Osteoblast (primary cell): ENCODE measurements at regions not wholly inside any gene's neighbourhood (a gene's known extent, or its start where the extent isn't known, plus 50 kb on each side); places are given as distances from the start of the nearest gene placed in this dataset.

Experiments used
- DNase-seq: peaks from one replicate; pipeline ENCODE4 v3.0.0; 2011; ENCODE audit warnings: low spot score, mixed read lengths; ENCODE audit not compliant: insufficient read length; ENCODE audit errors: missing footprints
- H2AFZ ChIP-seq: 2 replicates; pipeline ENCODE4 v1.6.0; 2011; ENCODE audit warnings: mild to moderate bottlenecking, low read length
- H3K27ac ChIP-seq: 2 replicates; pipeline ENCODE4 v1.5.1; 2011; ENCODE audit warnings: mild to moderate bottlenecking, low read depth, low read length, moderate library complexity
- H3K27me3 ChIP-seq: 2 replicates; pipeline ENCODE4 v1.6.0; 2012; ENCODE audit warnings: mild to moderate bottlenecking, control low read depth, inconsistent platforms, low read length, moderate library complexity; ENCODE audit not compliant: insufficient read depth
- H3K36me3 ChIP-seq: 2 replicates; pipeline ENCODE4 v1.5.1; 2011; ENCODE audit warnings: mild to moderate bottlenecking, low read length, control low read depth, moderate library complexity; ENCODE audit not compliant: insufficient read depth
- H3K4me1 ChIP-seq: 2 replicates; pipeline ENCODE4 v1.5.1; 2011; ENCODE audit warnings: mild to moderate bottlenecking, low read length, control low read depth, moderate library complexity; ENCODE audit not compliant: insufficient read depth
- H3K4me2 ChIP-seq: 2 replicates; pipeline ENCODE4 v1.6.0; 2011; ENCODE audit warnings: mild to moderate bottlenecking, low read length; ENCODE audit not compliant: insufficient read depth
- H3K4me3 ChIP-seq: fragments of 200-600 bp; sonication (generic); 3 replicates; pipeline ENCODE4 v1.5.1; 2012; ENCODE audit warnings: mild to moderate bottlenecking, low read length, inconsistent platforms; ENCODE audit not compliant: insufficient read depth
- H3K79me2 ChIP-seq: 2 replicates; pipeline ENCODE4 v1.6.0; 2012; ENCODE audit warnings: mild to moderate bottlenecking, low read length, control low read depth, inconsistent platforms; ENCODE audit not compliant: insufficient read depth
- H3K9me3 ChIP-seq: 2 replicates; pipeline ENCODE4 v1.5.1; 2011; ENCODE audit warnings: low read depth, low read length, control low read depth
- H4K20me1 ChIP-seq: 2 replicates; pipeline ENCODE4 v1.6.0; 2012; ENCODE audit warnings: mild to moderate bottlenecking, low read length, control low read depth; ENCODE audit not compliant: insufficient read depth
- CTCF ChIP-seq: IDR thresholded peaks from 2 replicates; pipeline ENCODE4 v1.5.1; 2011; ENCODE audit warnings: mild to moderate bottlenecking, low read depth, low read length, moderate library complexity; ENCODE audit errors: extremely low read depth

GRCh38 chr3:105997800-105998526, 129.2 kb upstream of the CBLB start:
- Histone ChIP-seq H3K27ac (peak overlapping the region; percentile 90), H4K20me1 (no peaks in the 10 kb centered on the region), H3K27me3 (no peaks in the 10 kb centered on the region), H3K4me3 (peak overlapping the region; percentile 58), H3K36me3 (no peaks in the 10 kb centered on the region), H3K4me1 (peaks cover 13% of the 10 kb centered on the region), H3K4me2 (peak overlapping the region; percentile 81), H2AFZ (peak overlapping the region; percentile 82), H3K9me3 (no peaks in the 10 kb centered on the region), H3K79me2 (no peaks in the 10 kb centered on the region)
- no peak for TF ChIP-seq CTCF
- DNase-seq, result no peak

DNA sequence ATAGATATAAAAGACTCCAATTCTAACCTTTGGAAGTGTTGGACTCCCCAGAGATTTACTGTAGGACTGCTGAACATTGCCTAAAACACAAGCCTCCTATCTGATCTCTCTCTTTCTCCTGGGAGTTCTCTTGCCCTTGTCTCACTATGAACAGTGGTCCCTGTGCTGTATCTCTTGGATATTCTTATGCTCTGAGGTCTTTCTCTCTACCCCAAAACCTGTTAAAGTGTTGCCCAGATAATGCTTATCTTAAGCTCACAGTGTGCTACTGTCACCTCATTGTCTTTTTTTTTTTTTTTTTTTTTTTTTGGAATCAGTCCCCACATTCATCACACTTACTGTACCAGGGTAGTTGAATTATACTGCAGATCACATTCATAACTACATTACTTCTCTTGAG, 131.0 kb upstream of the CBLB start:
- no peak overlapping the region for H3K4me2 ChIP-seq
- H3K36me3 ChIP-seq, result no peaks in the 10 kb centered on the region
- H3K27ac ChIP-seq, result no peak overlapping the region
- peaks cover 26% of the 10 kb centered on the region for H3K4me1 ChIP-seq
- TF ChIP-seq CTCF, result no peak
- DNase-seq, result no peak
- H4K20me1 ChIP-seq, result no peaks in the 10 kb centered on the region
- no peak overlapping the region for H2AFZ ChIP-seq
- H3K79me2 ChIP-seq, result no peaks in the 10 kb centered on the region
- H3K9me3 ChIP-seq, result no peaks in the 10 kb centered on the region
- H3K27me3 ChIP-seq, result no peaks in the 10 kb centered on the region
- H3K4me3 ChIP-seq, result no peak overlapping the region

GRCh38 chr3:106001923-106002322, 133.1 kb upstream of the CBLB start:
- no peaks in the 10 kb centered on the region for H3K9me3 ChIP-seq
- no peak overlapping the region for H3K4me3 ChIP-seq
- no peaks in the 10 kb centered on the region for H3K79me2 ChIP-seq
- peaks cover 40% of the 10 kb centered on the region for H3K4me1 ChIP-seq
- H2AFZ ChIP-seq, result no peak overlapping the region
- H4K20me1 ChIP-seq, result no peaks in the 10 kb centered on the region
- no peaks in the 10 kb centered on the region for H3K36me3 ChIP-seq
- no peak for DNase-seq
- no peak overlapping the region for H3K4me2 ChIP-seq
- H3K27me3 ChIP-seq, result no peaks in the 10 kb centered on the region
- no peak overlapping the region for H3K27ac ChIP-seq
- no peak for TF ChIP-seq CTCF

DNA sequence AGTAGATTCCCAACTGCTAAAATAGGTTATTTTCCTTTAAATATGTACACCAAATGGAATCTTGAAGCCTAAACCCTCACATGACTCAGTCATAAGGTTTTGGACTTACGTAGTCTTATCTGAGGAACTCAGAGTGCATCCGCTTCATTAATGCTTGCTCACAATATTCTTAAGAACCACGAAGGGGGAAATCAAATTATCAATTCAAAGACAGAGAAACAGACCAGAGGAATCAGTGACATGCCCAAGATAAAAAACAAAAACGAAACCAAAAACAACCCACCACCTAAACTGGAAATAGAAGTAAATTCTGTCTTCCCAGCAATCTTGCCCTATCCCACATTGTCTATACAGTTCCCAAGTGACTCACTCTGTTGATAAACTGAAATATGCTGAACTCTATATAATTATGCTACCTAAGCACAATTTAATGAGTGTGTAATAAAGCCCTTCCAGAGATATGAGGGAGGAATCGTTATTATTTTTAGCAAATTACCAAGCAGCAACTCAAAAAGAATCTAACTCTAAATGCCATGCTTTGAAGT, 135.4 kb upstream of the CBLB start:
- peak; percentile 47 for DNase-seq
- H3K79me2 ChIP-seq, result no peaks in the 10 kb centered on the region
- H2AFZ ChIP-seq, result peak overlapping the region; percentile 7
- peaks cover 27% of the 10 kb centered on the region for H3K4me1 ChIP-seq
- H3K36me3 ChIP-seq, result no peaks in the 10 kb centered on the region
- no peaks in the 10 kb centered on the region for H3K27me3 ChIP-seq
- H3K4me2 ChIP-seq, result peak overlapping the region; percentile 71
- H3K9me3 ChIP-seq, result no peaks in the 10 kb centered on the region
- H3K27ac ChIP-seq, result peak overlapping the region; percentile 81
- TF ChIP-seq CTCF, result no peak
- peak overlapping the region; percentile 57 for H3K4me3 ChIP-seq
- no peaks in the 10 kb centered on the region for H4K20me1 ChIP-seq
